Tibial nerve (tissue), 3 donors: ENCODE measurements at regions not wholly inside any gene's neighbourhood (a gene's known extent, or its start where the extent isn't known, plus 50 kb on each side); places are given as distances from the start of the nearest gene placed in this dataset.

ENCODE experiments used
- POLR2A ChIP-seq, 2 donors: fragments of 450-650 bp; IDR thresholded peaks; one replicate each; pipeline ENCODE4 v1.6.1; 2017; ENCODE audit warnings: antibody characterized with exemption in 2 of 2, mild to moderate bottlenecking in 2 of 2, moderate library complexity in 2 of 2
- TF ChIP-seq, protein P1 (sequence below), 5 experiments: fragments of 200-600 bp in 3 of 5; fragments of 450-650 bp in 2 of 5; sonication (generic) in 3 of 5; IDR thresholded peaks; one replicate each; pipeline ENCODE4 v1.5.1; 2016 to 2019; ENCODE audit warnings: antibody characterized with exemption in 5 of 5, mild to moderate bottlenecking in 3 of 5, moderate library complexity in 2 of 5

GRCh38 chr1:230541306-230541705, 101.0 kb upstream of the COG2 start:
- TF ChIP-seq POLR2A (IDR thresholded peaks at IDR 0.05): no peak
- TF ChIP-seq, protein P1, sequence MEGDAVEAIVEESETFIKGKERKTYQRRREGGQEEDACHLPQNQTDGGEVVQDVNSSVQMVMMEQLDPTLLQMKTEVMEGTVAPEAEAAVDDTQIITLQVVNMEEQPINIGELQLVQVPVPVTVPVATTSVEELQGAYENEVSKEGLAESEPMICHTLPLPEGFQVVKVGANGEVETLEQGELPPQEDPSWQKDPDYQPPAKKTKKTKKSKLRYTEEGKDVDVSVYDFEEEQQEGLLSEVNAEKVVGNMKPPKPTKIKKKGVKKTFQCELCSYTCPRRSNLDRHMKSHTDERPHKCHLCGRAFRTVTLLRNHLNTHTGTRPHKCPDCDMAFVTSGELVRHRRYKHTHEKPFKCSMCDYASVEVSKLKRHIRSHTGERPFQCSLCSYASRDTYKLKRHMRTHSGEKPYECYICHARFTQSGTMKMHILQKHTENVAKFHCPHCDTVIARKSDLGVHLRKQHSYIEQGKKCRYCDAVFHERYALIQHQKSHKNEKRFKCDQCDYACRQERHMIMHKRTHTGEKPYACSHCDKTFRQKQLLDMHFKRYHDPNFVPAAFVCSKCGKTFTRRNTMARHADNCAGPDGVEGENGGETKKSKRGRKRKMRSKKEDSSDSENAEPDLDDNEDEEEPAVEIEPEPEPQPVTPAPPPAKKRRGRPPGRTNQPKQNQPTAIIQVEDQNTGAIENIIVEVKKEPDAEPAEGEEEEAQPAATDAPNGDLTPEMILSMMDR (IDR thresholded peaks at IDR 0.05): no peak
